Spleen (tissue), 11 donors: ENCODE measurements at regions not wholly inside any gene's neighbourhood (a gene's known extent, or its start where the extent isn't known, plus 50 kb on each side); places are given as distances from the start of the nearest gene placed in this dataset.

Source experiments
- DNase-seq: peaks from one replicate; pipeline ENCODE4 v3.0.0-alpha.2; 2020
- H3K27ac ChIP-seq, 8 donors: fragments of 200-600 bp; sonication (generic) in 7 of 8; 1 replicate in 4 of 8; 2 replicates in 4 of 8; pipeline versions ENCODE4 v1.5.0 to v1.8.0; 2016 to 2021; ENCODE audit warnings: inconsistent platforms in 4 of 8, mild to moderate bottlenecking in 4 of 8, moderate library complexity in 1 of 8
- H3K27me3 ChIP-seq, 7 donors: fragments of 200-600 bp; sonication (generic) in 6 of 7; replicated peaks in 1 of 7; 1 replicate in 4 of 7; 2 replicates in 3 of 7; pipeline versions ENCODE4 v1.5.0 to v1.8.0; 2016 to 2021; ENCODE audit warnings: inconsistent platforms in 3 of 7, mild to moderate bottlenecking in 1 of 7
- H3K36me3 ChIP-seq, 6 donors: fragments of 200-600 bp; sonication (generic) in 5 of 6; 1 replicate in 4 of 6; 2 replicates in 2 of 6; pipeline versions ENCODE4 v1.5.0 to v1.8.0; 2016 to 2021; ENCODE audit warnings: inconsistent platforms in 2 of 6
- H3K4me1 ChIP-seq, 6 donors: fragments of 200-600 bp; sonication (generic) in 5 of 6; 1 replicate in 3 of 6; 2 replicates in 3 of 6; pipeline versions ENCODE4 v1.5.0 to v1.8.0; 2016 to 2021; ENCODE audit warnings: inconsistent platforms in 3 of 6
- H3K4me3 ChIP-seq, 8 donors: fragments of 200-600 bp; sonication (generic) in 7 of 8; 1 replicate in 4 of 8; 2 replicates in 4 of 8; pipeline versions ENCODE4 v1.5.0 to v1.8.0; 2016 to 2021; ENCODE audit warnings: inconsistent platforms in 4 of 8, mild to moderate bottlenecking in 4 of 8, moderate library complexity in 2 of 8
- H3K9me3 ChIP-seq, 8 donors: fragments of 200-600 bp; sonication (generic) in 7 of 8; 1 replicate in 4 of 8; 2 replicates in 4 of 8; pipeline versions ENCODE4 v1.5.0 to v1.8.0; 2016 to 2021; ENCODE audit warnings: inconsistent platforms in 4 of 8
- POLR2A ChIP-seq, 3 donors: fragments of 450-650 bp; IDR thresholded peaks; one replicate each; pipeline ENCODE4 v1.5.1; 2017; ENCODE audit warnings: antibody characterized with exemption in 3 of 3, mild to moderate bottlenecking in 1 of 3
- POLR2AphosphoS5 ChIP-seq, 3 donors: sonication (generic); formaldehyde crosslinking; IDR thresholded peaks; one replicate each; pipeline ENCODE4 v1.5.1; 2017; ENCODE audit warnings: antibody characterized with exemption in 3 of 3
- WGBS, 5 donors: extraction: QIAGEN DNeasy Blood & Tissue Kit in 3 of 5; methylation state at CpG; one replicate each; pipeline versions ENCODE4 v1.1.5 to v1.1.7; 2013 to 2018; 5-methylcytosine and 5-hydroxymethylcytosine counted together
- intact Hi-C: fragments of 100-400 bp; cut with DNase I; formaldehyde crosslinking; loops from one replicate; pipeline ENCODE4 v1.15.0; 2023; ENCODE audit warnings: low total_unique reads
- TF ChIP-seq, protein P1 (sequence below), 11 experiments: fragments of 200-600 bp in 7 of 11; fragments of 450-650 bp in 4 of 11; sonication (generic) in 4 of 11; IDR thresholded peaks in 8 of 11; conservative IDR thresholded peaks in 3 of 11; 1 replicate in 7 of 11; 2 replicates in 4 of 11; pipeline versions ENCODE4 v1.4.0 to v1.8.0; 2016 to 2021; ENCODE audit warnings: antibody characterized with exemption in 11 of 11, inconsistent platforms in 4 of 11, mild to moderate bottlenecking in 1 of 11
- donor health status: healthy with polysubstance abuse.
- donor health status: DM: no; HTN: no; CAD: no; lungs with moderate emphysema.
- donor health status: DM: no; HTN: no; CAD: no.
- donor health status: Bipolar disorder and iron deficiency.
- donor health status: healthy.
- donor health status: DM: no; HTN: no; CAD: no.
- donor health status: DM: yes; HTN: yes; CAD: no.

DNA sequence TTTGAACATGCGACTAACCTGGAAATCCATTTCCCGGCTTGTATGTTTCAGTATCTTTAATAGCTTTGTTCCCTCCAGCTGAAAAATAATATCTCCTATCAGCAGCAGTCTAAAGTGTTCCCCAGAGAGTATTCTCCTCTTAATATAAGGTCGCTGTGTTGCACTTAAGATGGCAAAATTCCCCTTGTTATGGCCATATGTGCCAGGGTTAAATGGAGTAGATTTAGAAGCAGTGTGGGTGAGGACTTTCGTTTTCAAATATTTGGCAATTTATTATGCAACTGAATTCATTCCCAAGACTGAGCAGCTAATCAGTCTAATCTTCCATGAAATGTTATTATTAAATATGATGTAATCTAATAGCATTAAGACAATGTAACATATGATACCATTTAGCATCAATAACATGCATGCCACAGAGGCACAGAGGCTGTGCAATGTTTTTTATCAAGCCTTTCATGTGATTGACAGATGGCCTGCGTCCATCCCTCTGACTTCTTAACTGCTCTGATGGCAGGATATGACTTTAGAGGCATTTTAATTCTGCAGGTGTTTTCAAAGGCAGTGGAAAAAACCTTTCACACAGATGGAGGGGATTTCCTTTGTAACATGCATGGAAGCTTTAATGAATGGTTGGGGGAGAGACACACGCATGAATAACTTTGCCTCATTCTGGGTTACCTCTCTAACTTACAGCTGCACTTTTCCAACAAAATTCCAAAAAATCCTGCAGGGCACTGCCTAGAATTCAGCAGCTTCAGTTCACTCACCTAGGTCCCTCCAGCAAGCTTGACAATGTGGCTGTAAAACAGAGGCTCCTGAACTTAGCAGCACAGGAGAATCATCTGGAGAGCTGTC, 55.1 kb upstream of the ZPBP start:
- intact Hi-C loops: no loop called here
- TF ChIP-seq POLR2AphosphoS5 (IDR thresholded peaks at IDR 0.05): no peak
- TF ChIP-seq POLR2A (IDR thresholded peaks at IDR 0.05): no peak
- TF ChIP-seq, protein P1, sequence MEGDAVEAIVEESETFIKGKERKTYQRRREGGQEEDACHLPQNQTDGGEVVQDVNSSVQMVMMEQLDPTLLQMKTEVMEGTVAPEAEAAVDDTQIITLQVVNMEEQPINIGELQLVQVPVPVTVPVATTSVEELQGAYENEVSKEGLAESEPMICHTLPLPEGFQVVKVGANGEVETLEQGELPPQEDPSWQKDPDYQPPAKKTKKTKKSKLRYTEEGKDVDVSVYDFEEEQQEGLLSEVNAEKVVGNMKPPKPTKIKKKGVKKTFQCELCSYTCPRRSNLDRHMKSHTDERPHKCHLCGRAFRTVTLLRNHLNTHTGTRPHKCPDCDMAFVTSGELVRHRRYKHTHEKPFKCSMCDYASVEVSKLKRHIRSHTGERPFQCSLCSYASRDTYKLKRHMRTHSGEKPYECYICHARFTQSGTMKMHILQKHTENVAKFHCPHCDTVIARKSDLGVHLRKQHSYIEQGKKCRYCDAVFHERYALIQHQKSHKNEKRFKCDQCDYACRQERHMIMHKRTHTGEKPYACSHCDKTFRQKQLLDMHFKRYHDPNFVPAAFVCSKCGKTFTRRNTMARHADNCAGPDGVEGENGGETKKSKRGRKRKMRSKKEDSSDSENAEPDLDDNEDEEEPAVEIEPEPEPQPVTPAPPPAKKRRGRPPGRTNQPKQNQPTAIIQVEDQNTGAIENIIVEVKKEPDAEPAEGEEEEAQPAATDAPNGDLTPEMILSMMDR (IDR thresholded peaks at IDR 0.05 in 8 of 11, conservative IDR thresholded peaks at IDR 0.05 in 3 of 11): no peak
- DNase-seq: no peak

DNA sequence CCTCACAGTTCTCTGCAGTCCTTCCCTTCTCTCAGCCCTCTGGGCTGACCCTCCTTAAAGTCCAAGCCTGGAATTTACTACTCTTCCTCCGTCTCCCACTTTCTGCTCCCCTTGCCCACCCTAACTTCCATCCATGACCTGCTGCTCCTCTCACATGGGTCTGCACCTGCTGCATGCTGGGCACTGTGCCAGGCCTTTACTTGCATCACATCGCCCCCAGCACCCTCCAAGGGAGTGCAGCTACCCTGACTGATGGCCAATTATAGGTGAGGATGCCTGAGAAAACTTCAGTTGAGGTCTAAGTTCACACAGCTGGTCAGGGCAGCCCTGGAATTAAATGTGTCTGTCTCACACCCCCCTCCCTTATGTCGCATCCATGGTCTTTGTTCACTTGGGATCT, 53.6 kb upstream of the ZPBP start:
- Histone ChIP-seq H3K27me3 (no peaks in the 10 kb centered on the region), H3K4me1 (peaks cover 0 to 72% (median 35%) of the 10 kb centered on the region in 6 donors), H3K36me3 (no peaks in the 10 kb centered on the region), H3K9me3 (no peaks in the 10 kb centered on the region), H3K4me3 (no peak overlapping the region), H3K27ac (peak overlapping the region in 3 of 8 donors; percentile 22 to 65 (median 44))
- intact Hi-C loops: no loop called here
- TF ChIP-seq, protein P1 (IDR thresholded peaks at IDR 0.05 in 8 of 11, conservative IDR thresholded peaks at IDR 0.05 in 3 of 11): no peak
- TF ChIP-seq POLR2A (IDR thresholded peaks at IDR 0.05): no peak
- no peak for TF ChIP-seq POLR2AphosphoS5 (IDR thresholded peaks at IDR 0.05)
- no peak for DNase-seq
- 62 to 79% (median 71%) methylated on average over 3 of the region's 3 CpGs for WGBS, 5 donors

More for the DNA sequence above, 55.1 kb upstream of the ZPBP start:
- peak overlapping the region in 5 of 8 donors; percentile 31 to 65 (median 53) for H3K27ac ChIP-seq
- 38 to 54% (median 50%) methylated on average over 6 of the region's 6 CpGs for WGBS, 5 donors
- no peaks in the 10 kb centered on the region for H3K27me3 ChIP-seq
- H3K9me3 ChIP-seq: no peaks in the 10 kb centered on the region
- no peak overlapping the region for H3K4me3 ChIP-seq
- H3K4me1 ChIP-seq: peaks cover 0 to 59% (median 25%) of the 10 kb centered on the region in 6 donors
- no peaks in the 10 kb centered on the region for H3K36me3 ChIP-seq

DNA sequence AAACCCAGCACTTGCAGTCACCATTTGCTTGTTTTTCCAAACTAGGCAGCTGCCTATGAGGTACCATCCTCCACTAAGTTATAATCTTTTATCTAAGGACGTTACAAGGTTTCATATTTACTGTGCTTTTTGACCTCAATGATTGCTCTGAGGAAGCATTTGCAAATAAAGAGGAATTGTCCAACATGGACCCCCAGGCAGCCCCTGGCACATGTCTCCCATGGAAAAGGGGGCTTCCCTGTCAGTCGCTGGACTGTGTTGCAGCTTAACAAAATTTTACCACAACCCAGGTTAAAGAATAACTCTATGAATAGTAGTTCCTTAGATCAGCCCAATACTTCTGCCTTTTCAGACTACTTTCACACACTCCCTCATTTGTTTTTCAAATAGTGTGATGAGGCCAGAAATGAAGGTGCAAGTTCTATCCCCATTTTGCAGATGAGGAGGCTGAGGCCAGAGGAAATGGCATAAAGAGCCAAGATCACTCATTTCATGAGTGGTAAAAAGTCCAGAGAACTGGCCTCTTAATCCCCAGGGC, 52.8 kb upstream of the ZPBP start:
- no peaks in the 10 kb centered on the region for H3K36me3 ChIP-seq
- TF ChIP-seq POLR2AphosphoS5 (IDR thresholded peaks at IDR 0.05) (no peak), POLR2A (IDR thresholded peaks at IDR 0.05) (no peak)
- TF ChIP-seq, protein P1 (IDR thresholded peaks at IDR 0.05 in 8 of 11, conservative IDR thresholded peaks at IDR 0.05 in 3 of 11): no peak
- peaks cover 0 to 66% (median 35%) of the 10 kb centered on the region in 6 donors for H3K4me1 ChIP-seq
- peak overlapping the region in 4 of 8 donors; percentile 21 to 60 (median 37) for H3K27ac ChIP-seq
- no peaks in the 10 kb centered on the region for H3K27me3 ChIP-seq
- no peaks in the 10 kb centered on the region for H3K9me3 ChIP-seq
- no peak overlapping the region for H3K4me3 ChIP-seq
- intact Hi-C loops: no loop called here
- DNase-seq: no peak
- 24 to 41% (median 32%) methylated on average over 2 of the region's 2 CpGs for WGBS, 5 donors

DNA sequence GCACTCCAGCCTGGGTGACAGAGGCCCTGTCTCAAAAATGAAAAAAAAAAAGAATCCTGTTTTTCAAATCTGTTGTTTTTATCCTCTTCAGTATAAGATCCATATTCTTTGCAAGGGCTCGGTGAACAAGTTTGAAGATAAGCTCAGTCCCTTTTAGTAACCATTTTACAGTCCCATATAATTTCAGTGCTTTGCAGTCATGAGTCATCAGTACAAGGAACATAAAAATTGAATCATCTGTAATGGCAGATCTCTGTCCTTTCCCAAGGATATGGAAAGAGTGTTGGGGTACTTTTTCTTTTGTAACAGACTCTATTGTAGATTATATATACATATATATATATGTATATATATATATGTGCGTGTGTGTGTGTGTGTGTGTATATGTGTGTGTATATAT, 52.2 kb upstream of the ZPBP start:
- no peak for DNase-seq
- no peak overlapping the region for H3K4me3 ChIP-seq
- H3K4me1 ChIP-seq: peaks cover 0 to 60% (median 35%) of the 10 kb centered on the region in 6 donors
- intact Hi-C loops: no loop called here
- H3K36me3 ChIP-seq: no peaks in the 10 kb centered on the region
- no peaks in the 10 kb centered on the region for H3K9me3 ChIP-seq
- 65 to 85% (median 71%) methylated on average over 2 of the region's 2 CpGs for WGBS, 5 donors
- TF ChIP-seq POLR2A (IDR thresholded peaks at IDR 0.05): no peak
- TF ChIP-seq POLR2AphosphoS5 (IDR thresholded peaks at IDR 0.05): no peak
- TF ChIP-seq, protein P1 (IDR thresholded peaks at IDR 0.05 in 8 of 11, conservative IDR thresholded peaks at IDR 0.05 in 3 of 11): no peak
- H3K27ac ChIP-seq: peak overlapping the region in 1 of 8 donors; percentile 5
- no peaks in the 10 kb centered on the region for H3K27me3 ChIP-seq
